Erythroblast (primary cell): ENCODE measurements at regions not wholly inside any gene's neighbourhood (a gene's known extent, or its start where the extent isn't known, plus 50 kb on each side); places are given as distances from the start of the nearest gene placed in this dataset.

Experiments used
- GATA1 ChIP-seq: IDR thresholded peaks from 2 replicates; pipeline ENCODE4 v1.6.1; 2011; ENCODE audit warnings: low read depth, mild to moderate bottlenecking, control low read depth, low read length, moderate library complexity
- POLR2A ChIP-seq: IDR thresholded peaks from 2 replicates; pipeline ENCODE4 v1.6.1; 2011; ENCODE audit warnings: mild to moderate bottlenecking, low read length

DNA sequence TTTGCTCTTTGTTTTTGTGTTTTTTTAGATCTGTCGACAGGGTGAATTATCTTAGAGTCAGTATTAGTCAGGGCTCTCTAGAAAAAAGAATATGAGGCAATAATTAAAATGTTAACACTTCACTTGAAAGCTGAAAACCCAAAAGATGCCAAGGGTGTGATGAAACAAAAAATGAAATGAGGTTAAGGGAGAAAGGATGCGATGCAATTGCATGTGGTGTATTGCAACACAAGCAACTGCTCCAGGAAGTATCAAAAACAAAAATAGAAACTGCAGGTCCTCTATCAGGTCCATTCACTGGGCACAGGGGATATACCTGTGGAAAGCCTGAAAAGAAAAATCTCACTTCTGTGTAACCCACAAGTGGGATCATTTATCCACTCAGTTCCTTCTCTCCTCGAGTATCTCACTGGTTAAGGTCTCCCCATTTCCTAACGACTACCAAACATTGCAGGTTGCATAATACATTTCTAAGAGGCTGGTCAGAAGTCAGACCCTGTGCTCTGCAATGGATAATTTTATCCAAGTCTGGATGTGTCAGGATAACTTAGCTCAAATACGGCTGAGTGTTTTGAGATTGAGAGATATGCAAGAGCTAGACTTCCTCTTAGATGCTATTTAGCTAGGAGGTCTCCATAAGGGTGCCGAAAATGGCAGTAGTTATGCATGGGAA, 257.7 kb upstream of the GJE1 start:
- TF ChIP-seq POLR2A, result no peak
- TF ChIP-seq GATA1, result no peak
